Endothelial cell (in vitro differentiated cells): ENCODE measurements at regions not wholly inside any gene's neighbourhood (a gene's known extent, or its start where the extent isn't known, plus 50 kb on each side); places are given as distances from the start of the nearest gene placed in this dataset.

Source experiments
- DNase-seq: peaks from one replicate; pipeline ENCODE4 v3.0.0; 2021; ENCODE audit warnings: low spot score
- H3K27ac Mint-ChIP-seq: one replicate; pipeline ENCODE4 v1.8.0; 2021; ENCODE audit warnings: mixed read lengths, inconsistent platforms; ENCODE audit not compliant: unreplicated experiment
- H3K27me3 Mint-ChIP-seq: one replicate; pipeline ENCODE4 v1.8.0; 2021; ENCODE audit warnings: mild to moderate bottlenecking, moderate library complexity, mixed read lengths, inconsistent platforms; ENCODE audit not compliant: unreplicated experiment
- H3K36me3 Mint-ChIP-seq: one replicate; pipeline ENCODE4 v1.8.0; 2021; ENCODE audit warnings: mild to moderate bottlenecking, low read depth, mixed read lengths, inconsistent platforms; ENCODE audit not compliant: unreplicated experiment
- H3K4me1 Mint-ChIP-seq: one replicate; pipeline ENCODE4 v1.8.0; 2021; ENCODE audit warnings: mild to moderate bottlenecking, mixed read lengths, inconsistent platforms; ENCODE audit not compliant: unreplicated experiment
- H3K4me3 Mint-ChIP-seq: one replicate; pipeline ENCODE4 v1.8.0; 2021; ENCODE audit warnings: mild to moderate bottlenecking, mixed read lengths, inconsistent platforms; ENCODE audit not compliant: unreplicated experiment
- H3K9me3 Mint-ChIP-seq: one replicate; pipeline ENCODE4 v1.8.0; 2021; ENCODE audit warnings: mixed read lengths, inconsistent platforms; ENCODE audit not compliant: unreplicated experiment
- CTCF ChIP-seq: fragments of 200-600 bp; sonication (generic); IDR thresholded peaks from one replicate; pipeline ENCODE4 v1.5.0; 2021; ENCODE audit warnings: antibody characterized with exemption; ENCODE audit not compliant: unreplicated experiment

GRCh38 chr1:245016700-245017099, 138.1 kb upstream of the KIF26B start:
- no peak overlapping the region for H3K27ac Mint-ChIP-seq
- H3K27me3 Mint-ChIP-seq: peaks cover under 1% of the 10 kb centered on the region

GRCh38 chr1:245015031-245015430, 139.8 kb upstream of the KIF26B start:
- H3K36me3 Mint-ChIP-seq: peaks cover 8% of the 10 kb centered on the region
- H3K27me3 Mint-ChIP-seq: no peaks in the 10 kb centered on the region
- H3K9me3 Mint-ChIP-seq: no peaks in the 10 kb centered on the region
- H3K27ac Mint-ChIP-seq: no peak overlapping the region
- no peak for TF ChIP-seq CTCF
- no peaks in the 10 kb centered on the region for H3K4me1 Mint-ChIP-seq
- no peak for DNase-seq
- no peak overlapping the region for H3K4me3 Mint-ChIP-seq

More at GRCh38 chr1:245016700-245017099, 138.1 kb upstream of the KIF26B start:
- Mint-ChIP-seq H3K9me3 (no peaks in the 10 kb centered on the region), H3K36me3 (peaks cover 4% of the 10 kb centered on the region), H3K4me1 (no peaks in the 10 kb centered on the region), H3K4me3 (no peak overlapping the region)
- no peak for DNase-seq
- TF ChIP-seq CTCF: no peak

- no peak overlapping the region for H3K27ac Mint-ChIP-seq
- no peaks in the 10 kb centered on the region for H3K27me3 Mint-ChIP-seq
- no peak for TF ChIP-seq CTCF
- H3K36me3 Mint-ChIP-seq: peaks cover 8% of the 10 kb centered on the region
- no peak overlapping the region for H3K4me3 Mint-ChIP-seq
- H3K9me3 Mint-ChIP-seq: no peaks in the 10 kb centered on the region
- no peaks in the 10 kb centered on the region for H3K4me1 Mint-ChIP-seq
- no peak for DNase-seq
Observed at GRCh38 chr1:245014247-245015029, 140.3 kb upstream of the KIF26B start.

- Mint-ChIP-seq H3K36me3 (peaks cover 4% of the 10 kb centered on the region), H3K27ac (no peak overlapping the region), H3K27me3 (no peaks in the 10 kb centered on the region), H3K9me3 (no peaks in the 10 kb centered on the region), H3K4me3 (no peak overlapping the region), H3K4me1 (peaks cover 6% of the 10 kb centered on the region)
- TF ChIP-seq CTCF: no peak
- no peak for DNase-seq
Observed at GRCh38 chr1:245010018-245010614, 144.7 kb upstream of the KIF26B start.

- H3K36me3 Mint-ChIP-seq: peaks cover 4% of the 10 kb centered on the region
- TF ChIP-seq CTCF: no peak
- DNase-seq: no peak
- H3K27me3 Mint-ChIP-seq: no peaks in the 10 kb centered on the region
- H3K4me1 Mint-ChIP-seq: peaks cover 6% of the 10 kb centered on the region
- H3K27ac Mint-ChIP-seq: no peak overlapping the region
- no peaks in the 10 kb centered on the region for H3K9me3 Mint-ChIP-seq
- H3K4me3 Mint-ChIP-seq: no peak overlapping the region
Observed at GRCh38 chr1:245008761-245009160, 144.4 kb upstream of the HNRNPU start.
